HL-60 (cell line): ENCODE measurements at regions not wholly inside any gene's neighbourhood (a gene's known extent, or its start where the extent isn't known, plus 50 kb on each side); places are given as distances from the start of the nearest gene placed in this dataset.

ENCODE experiments used
- GABPA ChIP-seq: IDR thresholded peaks from 2 replicates; pipeline ENCODE4 v1.6.1; 2012; ENCODE audit warnings: low read depth
- SPI1 ChIP-seq: IDR thresholded peaks from 2 replicates; pipeline ENCODE4 v1.6.1; 2012; ENCODE audit warnings: low read depth, mild to moderate bottlenecking, borderline replicate concordance
- TF ChIP-seq, protein P1 (sequence below): IDR thresholded peaks from one replicate; pipeline ENCODE4 v1.5.1; 2011; ENCODE audit warnings: low read length, control low read depth, inconsistent platforms; ENCODE audit not compliant: insufficient read depth

GRCh38 chr11:15495462-15495861 lies 380.7 kb downstream of the INSC start:
- TF ChIP-seq, protein P1, sequence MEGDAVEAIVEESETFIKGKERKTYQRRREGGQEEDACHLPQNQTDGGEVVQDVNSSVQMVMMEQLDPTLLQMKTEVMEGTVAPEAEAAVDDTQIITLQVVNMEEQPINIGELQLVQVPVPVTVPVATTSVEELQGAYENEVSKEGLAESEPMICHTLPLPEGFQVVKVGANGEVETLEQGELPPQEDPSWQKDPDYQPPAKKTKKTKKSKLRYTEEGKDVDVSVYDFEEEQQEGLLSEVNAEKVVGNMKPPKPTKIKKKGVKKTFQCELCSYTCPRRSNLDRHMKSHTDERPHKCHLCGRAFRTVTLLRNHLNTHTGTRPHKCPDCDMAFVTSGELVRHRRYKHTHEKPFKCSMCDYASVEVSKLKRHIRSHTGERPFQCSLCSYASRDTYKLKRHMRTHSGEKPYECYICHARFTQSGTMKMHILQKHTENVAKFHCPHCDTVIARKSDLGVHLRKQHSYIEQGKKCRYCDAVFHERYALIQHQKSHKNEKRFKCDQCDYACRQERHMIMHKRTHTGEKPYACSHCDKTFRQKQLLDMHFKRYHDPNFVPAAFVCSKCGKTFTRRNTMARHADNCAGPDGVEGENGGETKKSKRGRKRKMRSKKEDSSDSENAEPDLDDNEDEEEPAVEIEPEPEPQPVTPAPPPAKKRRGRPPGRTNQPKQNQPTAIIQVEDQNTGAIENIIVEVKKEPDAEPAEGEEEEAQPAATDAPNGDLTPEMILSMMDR = no peak
- TF ChIP-seq GABPA (no peak), SPI1 (no peak)
